LHCN-M2 (cell line): ENCODE measurements at regions not wholly inside any gene's neighbourhood (a gene's known extent, or its start where the extent isn't known, plus 50 kb on each side); places are given as distances from the start of the nearest gene placed in this dataset.

ENCODE experiments used
- DNase-seq: peaks from one replicate; pipeline ENCODE4 v3.0.0-alpha.2; 2012; ENCODE audit warnings: low read depth

DNA sequence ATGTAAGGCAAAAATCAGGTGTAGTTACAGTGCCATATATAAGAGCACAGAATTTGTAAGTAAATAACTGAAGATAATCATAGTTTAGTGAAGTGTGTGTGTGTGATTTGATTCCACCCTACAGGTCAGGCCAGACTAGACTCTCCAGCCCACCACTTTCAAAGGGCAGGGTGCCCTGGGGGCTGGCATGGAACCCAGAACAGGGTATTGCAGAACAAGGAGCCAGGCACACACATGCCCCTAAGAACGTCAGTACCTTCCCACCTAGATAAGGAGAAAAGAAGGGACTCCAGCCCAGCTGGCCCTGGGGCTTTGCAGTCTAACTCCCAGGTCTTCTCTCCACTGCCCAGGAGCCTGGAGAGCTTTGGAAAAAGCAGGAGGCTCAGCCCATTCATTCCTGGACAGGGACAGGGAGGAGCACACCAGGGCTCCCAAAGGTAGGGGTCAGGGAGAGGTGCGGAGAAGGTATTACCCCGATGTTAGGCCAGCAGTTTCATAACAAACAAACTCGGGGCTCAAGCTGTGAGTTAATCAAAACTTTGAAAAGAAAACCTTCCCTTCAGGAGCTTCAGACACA lies 149.7 kb upstream of the VANGL1 start:
- DNase-seq = no peak

- no peak for DNase-seq
Measured at GRCh38 chr1:115491298-115492018, 150.3 kb upstream of the VANGL1 start.

GRCh38 chr1:115479055-115479482 lies 141.0 kb upstream of the NGF start:
- no peak for DNase-seq

- DNase-seq = no peak
Measured at GRCh38 chr1:115477071-115477470, 139.0 kb upstream of the NGF start.

DNA sequence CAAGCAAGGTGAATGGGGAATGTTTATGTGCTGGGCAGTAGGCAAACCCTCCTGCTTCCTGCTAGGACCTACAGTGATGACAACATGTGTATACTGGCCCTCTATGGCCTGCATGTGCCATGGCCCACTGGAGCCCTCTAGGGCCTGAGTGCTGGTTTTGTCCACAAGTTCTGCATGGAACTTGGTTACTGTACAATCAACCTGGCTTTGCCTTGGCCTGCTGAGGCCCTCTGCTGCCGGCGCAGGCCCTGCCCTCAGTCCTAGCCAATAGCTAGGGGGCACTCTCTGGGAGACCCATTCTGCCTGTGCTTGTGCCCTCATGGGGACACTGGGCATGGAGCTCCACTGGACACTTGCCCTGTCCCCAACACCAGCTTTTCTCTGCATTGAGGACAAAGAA lies 138.6 kb upstream of the NGF start:
- DNase-seq = peak; percentile 18

- no peak for DNase-seq
Measured at GRCh38 chr1:115475901-115476300, 137.9 kb upstream of the NGF start.

GRCh38 chr1:115475252-115475651 lies 137.2 kb upstream of the NGF start:
- DNase-seq = no peak

GRCh38 chr1:115473986-115474565 lies 136.0 kb upstream of the NGF start:
- no peak for DNase-seq

DNA sequence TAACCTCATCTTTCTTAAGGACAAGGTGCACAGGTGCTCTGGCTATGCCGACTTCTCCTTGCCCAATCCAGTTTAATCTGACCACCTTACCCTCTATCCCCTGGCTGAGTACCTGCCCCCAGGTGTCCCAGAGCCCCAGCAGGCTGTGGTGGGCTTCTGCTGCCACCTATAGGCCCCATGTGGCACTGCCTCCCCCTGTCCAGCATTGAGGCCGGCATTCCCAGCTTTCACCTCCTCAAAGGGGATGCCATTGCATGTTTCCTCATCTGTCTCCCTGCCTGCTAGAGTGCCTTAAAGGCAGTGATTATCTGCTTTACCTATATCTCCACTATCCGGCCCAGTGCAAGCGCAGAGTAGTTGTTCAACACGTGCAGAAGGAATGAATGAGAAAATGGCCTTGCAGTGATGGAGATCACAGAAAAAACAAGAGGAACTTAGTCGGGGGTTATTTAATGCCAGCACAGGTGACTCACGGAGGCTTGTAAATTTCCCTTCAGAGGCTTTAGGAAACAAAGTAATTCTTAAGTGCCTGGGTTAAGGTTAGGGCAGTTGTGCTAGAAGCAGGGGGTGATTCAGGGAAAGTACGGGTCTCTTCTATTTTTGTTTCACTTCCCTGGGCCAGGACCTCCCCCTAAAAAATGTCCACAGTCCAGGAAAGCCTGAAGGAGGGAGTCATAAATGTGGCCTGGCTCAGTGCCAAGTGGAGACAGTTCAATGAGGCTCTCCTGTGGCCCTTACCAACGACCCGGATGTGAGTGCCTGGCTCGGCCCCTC lies 131.8 kb upstream of the NGF start:
- peak; percentile 23 for DNase-seq

GRCh38 chr1:115467790-115468189 lies 129.7 kb upstream of the NGF start:
- DNase-seq = no peak

DNA sequence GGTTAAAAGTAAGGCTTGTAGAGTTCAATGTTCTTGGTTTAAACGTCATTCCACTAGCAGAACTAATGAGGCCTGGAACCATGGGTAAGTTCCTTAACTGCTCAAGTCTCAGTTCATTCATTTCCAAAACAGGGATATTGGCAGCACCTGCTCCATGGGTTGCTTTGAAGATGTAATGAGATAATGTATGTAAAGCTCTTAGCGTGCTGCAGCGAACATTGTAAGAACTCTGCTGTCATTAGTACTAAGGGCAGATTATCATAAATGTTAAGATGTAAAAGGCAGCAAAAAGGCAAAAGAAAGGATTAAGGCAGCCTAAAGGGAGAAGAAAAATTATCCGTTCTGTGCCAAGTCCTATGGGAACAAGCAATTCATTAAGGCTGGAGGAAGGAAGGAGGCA lies 129.1 kb upstream of the NGF start:
- no peak for DNase-seq

DNA sequence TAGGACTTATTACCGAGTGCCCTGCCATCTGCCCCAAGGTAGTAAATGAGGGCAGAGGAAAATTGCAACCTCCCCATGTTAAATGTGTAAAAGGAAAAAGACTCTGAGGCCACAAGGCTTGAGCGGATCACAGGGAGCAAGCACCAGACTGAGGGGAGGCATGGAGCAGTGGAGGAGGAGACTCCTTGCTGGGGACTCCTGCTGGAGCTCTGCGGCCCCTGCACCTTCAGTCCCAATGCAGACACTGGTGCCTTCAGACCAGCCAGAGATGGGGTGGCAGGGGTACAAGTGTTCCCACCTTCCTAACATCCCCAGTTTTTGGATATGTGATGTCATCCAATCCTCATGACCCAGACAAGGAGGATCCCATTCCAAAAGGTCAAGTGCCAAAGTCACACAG lies 128.4 kb upstream of the NGF start:
- no peak for DNase-seq

DNA sequence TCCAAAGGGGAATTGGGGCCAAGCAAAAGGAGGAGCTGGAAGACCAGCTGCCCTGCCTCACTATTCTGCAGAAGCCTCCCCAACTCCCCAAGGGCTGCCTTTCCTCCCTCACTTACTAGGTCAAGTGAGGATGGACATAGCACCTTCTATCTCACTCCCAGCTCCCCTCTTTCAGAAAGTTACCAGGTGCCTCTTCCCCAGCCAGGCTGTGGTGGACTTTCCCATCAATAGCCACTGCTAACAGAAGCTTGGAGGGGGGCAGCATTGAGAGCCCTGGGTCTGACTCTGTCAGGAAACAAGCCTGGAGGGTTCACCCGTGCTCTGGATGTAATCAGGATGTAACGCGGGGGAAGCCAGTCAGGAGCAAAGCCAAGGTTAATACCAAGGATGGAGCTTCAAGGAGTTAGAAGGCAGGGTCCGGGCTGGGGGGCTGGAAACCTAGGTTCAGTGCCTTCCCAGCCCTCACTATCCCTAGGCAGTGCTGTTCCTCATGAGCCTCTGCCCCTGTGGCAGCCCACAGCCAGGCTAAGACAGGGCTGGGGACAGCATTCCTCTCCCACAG lies 127.8 kb upstream of the NGF start:
- no peak for DNase-seq

DNA sequence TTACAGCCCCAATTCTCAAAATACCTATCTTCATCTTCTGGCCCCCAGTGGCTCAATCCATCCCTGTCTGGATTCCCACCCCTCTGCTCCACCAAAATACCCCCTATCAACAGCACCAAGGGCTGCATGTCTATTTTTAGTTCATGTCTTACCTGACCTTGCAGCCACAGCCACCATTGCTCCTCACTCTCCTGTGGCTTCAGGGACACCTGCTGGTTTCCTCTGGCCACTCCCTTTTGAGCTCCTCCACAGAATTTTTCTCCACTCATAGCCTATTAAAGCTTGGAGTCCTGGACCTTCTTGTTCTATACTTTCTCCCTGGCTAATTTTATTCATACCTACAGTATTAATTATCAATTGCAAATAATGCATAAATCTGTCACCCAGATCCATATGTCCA lies 125.3 kb upstream of the NGF start:
- no peak for DNase-seq

- no peak for DNase-seq
Measured at GRCh38 chr1:115462566-115463076, 124.6 kb upstream of the NGF start.

- no peak for DNase-seq
Measured at GRCh38 chr1:115461526-115461925, 123.5 kb upstream of the NGF start.

DNA sequence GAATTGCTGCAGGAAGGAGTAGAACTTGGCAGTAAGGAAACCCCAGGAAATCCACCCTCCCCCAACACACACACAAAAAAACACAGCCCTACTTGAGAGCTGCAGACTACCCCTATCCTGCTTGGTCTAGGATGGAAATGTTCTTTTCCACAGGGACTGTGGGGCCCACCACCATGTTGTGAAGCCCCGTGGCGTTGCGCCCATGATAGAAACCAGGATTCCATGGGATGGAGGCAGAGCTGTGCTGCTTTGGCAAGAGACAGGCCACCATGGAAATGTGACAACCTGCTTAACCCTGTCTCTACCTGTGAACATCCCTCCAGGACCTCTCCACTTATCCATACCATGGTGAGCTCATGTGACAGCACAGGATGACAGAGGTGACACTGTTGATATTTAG lies 121.1 kb upstream of the NGF start:
- DNase-seq = no peak

DNA sequence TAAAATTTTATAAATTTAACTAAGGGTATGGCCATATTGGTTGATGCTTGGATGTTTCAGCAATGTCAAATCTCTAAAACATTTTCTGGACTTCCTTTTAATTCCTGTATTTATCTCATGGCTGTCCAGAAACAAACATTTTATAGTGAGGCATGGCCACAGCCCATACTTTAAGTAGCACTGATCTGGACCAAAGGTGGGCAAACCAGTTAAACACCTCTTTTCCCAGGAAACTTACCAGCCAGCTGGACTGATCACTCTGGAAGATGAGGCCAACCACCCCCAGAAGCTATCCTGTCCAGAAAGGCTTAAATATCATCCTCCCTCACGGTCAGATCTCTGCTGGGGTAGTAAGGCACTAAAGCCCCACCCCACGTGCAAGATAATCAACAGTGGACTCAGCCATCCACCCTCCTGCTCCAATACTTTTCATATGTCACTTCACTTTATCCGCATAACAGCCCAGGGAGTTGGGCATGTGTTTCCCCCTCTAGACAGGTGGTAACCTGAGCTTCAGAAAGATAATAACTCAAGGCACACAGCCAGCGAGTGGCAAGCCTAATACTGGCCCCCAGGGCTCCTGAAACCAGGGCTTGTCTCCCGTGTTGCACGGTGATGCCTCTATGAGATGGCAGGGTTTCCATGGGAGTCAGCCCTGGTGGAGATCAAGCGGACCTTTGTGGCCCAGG lies 120.5 kb upstream of the NGF start:
- DNase-seq = no peak

- no peak for DNase-seq
Measured at GRCh38 chr1:115457289-115457688, 119.2 kb upstream of the NGF start.

GRCh38 chr1:115456441-115456961 lies 118.5 kb upstream of the NGF start:
- peak; percentile 38 for DNase-seq
